SU-DHL-6 (cell line): ENCODE measurements at regions not wholly inside any gene's neighbourhood (a gene's known extent, or its start where the extent isn't known, plus 50 kb on each side); places are given as distances from the start of the nearest gene placed in this dataset.

Experiments used
- H2AFZ ChIP-seq: fragments of 200-600 bp; sonication (generic); 2 replicates; pipeline ENCODE4 v1.6.1; 2014; ENCODE audit warnings: low read depth, mild to moderate bottlenecking, moderate library complexity, mixed read lengths, antibody characterized with exemption, low read length; ENCODE audit not compliant: severe bottlenecking
- H3F3A ChIP-seq: fragments of 200-600 bp; shearing (Covaris generic); 2 replicates; pipeline ENCODE4 v1.6.0; 2016; ENCODE audit warnings: antibody characterized with exemption, mild to moderate bottlenecking; ENCODE audit not compliant: insufficient read depth
- H3K27ac ChIP-seq: fragments of 200-600 bp; sonication (generic); 2 replicates; pipeline ENCODE4 v1.5.1; 2016; ENCODE audit warnings: low read depth, mild to moderate bottlenecking, low read length, moderate library complexity, mixed read lengths
- H3K27me3 ChIP-seq: fragments of 200-600 bp; sonication (generic), shearing (Covaris generic); 2 replicates; pipeline ENCODE4 v1.6.0; 2014; ENCODE audit warnings: mild to moderate bottlenecking, low read length
- H3K36me3 ChIP-seq: fragments of 200-600 bp; sonication (generic); 2 replicates; pipeline ENCODE4 v1.6.1; 2014; ENCODE audit warnings: mild to moderate bottlenecking, low read length, mixed read lengths
- H3K4me2 ChIP-seq: fragments of 300-600, 200-600 bp; shearing (Covaris generic), sonication (generic); 2 replicates; pipeline ENCODE4 v1.6.0; 2014; ENCODE audit warnings: low read length, low read depth, mild to moderate bottlenecking; ENCODE audit not compliant: poor library complexity, severe bottlenecking
- H3K4me3 ChIP-seq: fragments of 200-600 bp; sonication (generic); 2 replicates; pipeline ENCODE4 v1.5.1; 2014; ENCODE audit warnings: antibody characterized with exemption, low read length, mild to moderate bottlenecking, mixed read lengths; ENCODE audit not compliant: insufficient read depth, poor library complexity, severe bottlenecking
- H3K79me2 ChIP-seq: fragments of 200-600 bp; sonication (generic); 2 replicates; pipeline ENCODE4 v1.6.1; 2014; ENCODE audit warnings: mild to moderate bottlenecking, low read length, moderate library complexity; ENCODE audit not compliant: insufficient read depth
- H3K9ac ChIP-seq: fragments of 200-600 bp; sonication (generic); 2 replicates; pipeline ENCODE4 v1.7.0; 2014; ENCODE audit warnings: mild to moderate bottlenecking, low read length
- H3K9me2 ChIP-seq: fragments of 200-600 bp; sonication (generic); replicated peaks from 2 replicates; pipeline ENCODE4 v1.6.1; 2014; ENCODE audit warnings: low read length; ENCODE audit not compliant: insufficient read depth
- H3K9me3 ChIP-seq: fragments of 200-600 bp; sonication (generic); 2 replicates; pipeline ENCODE4 v1.6.1; 2014; ENCODE audit warnings: low read length, mixed read lengths; ENCODE audit not compliant: insufficient read depth
- H4K20me1 ChIP-seq: fragments of 200-600 bp; sonication (generic); 2 replicates; pipeline ENCODE4 v1.6.1; 2014; ENCODE audit warnings: low read depth, mild to moderate bottlenecking, antibody characterized with exemption, low read length, moderate library complexity, mixed read lengths
- CTCF ChIP-seq: fragments of 200-600 bp; sonication (generic); IDR thresholded peaks from one replicate; pipeline ENCODE4 v1.5.1; 2017; ENCODE audit warnings: antibody characterized with exemption, mild to moderate bottlenecking, low read length, moderate library complexity; ENCODE audit not compliant: insufficient read depth, poor library complexity, severe bottlenecking
- EZH2phosphoT487 ChIP-seq: fragments of 200-600 bp; sonication (generic), shearing (Covaris generic); conservative IDR thresholded peaks from 2 replicates; pipeline ENCODE4 v1.6.1; 2018; ENCODE audit warnings: mild to moderate bottlenecking, antibody characterized with exemption, low read length, moderate library complexity, mixed read lengths

DNA sequence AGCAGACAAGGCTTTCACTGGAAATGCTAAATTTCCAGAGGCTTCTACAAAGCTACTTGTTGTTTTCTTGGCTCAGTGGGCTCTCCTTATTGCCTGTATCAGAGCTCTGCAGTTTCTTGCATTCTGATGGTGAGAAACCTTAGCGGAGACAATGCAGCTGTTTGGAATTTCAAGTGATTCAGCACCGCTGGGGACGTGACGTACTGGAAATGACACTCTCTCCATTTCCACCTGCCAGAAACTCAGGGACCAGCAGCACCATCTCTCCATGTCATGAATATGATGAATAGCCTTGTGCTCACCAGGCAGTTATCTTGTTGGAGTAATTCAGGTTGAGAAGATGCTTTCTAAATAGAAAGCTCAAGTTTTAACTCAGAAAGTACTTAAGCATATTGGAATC lies 497.2 kb upstream of the DEPDC1 start:
- Histone ChIP-seq H3K4me3 (no peak overlapping the region), H3K79me2 (no peaks in the 10 kb centered on the region), H3F3A (no peaks in the 10 kb centered on the region), H3K36me3 (no peaks in the 10 kb centered on the region), H3K9ac (no peak overlapping the region), H2AFZ (no peak overlapping the region), H3K4me2 (no peak overlapping the region), H3K9me3 (no peaks in the 10 kb centered on the region), H3K27ac (no peak overlapping the region), H4K20me1 (no peaks in the 10 kb centered on the region), H3K27me3 (no peaks in the 10 kb centered on the region), H3K9me2 (no peaks in the 10 kb centered on the region)
- no peak for TF ChIP-seq EZH2phosphoT487
- no peak for TF ChIP-seq CTCF

DNA sequence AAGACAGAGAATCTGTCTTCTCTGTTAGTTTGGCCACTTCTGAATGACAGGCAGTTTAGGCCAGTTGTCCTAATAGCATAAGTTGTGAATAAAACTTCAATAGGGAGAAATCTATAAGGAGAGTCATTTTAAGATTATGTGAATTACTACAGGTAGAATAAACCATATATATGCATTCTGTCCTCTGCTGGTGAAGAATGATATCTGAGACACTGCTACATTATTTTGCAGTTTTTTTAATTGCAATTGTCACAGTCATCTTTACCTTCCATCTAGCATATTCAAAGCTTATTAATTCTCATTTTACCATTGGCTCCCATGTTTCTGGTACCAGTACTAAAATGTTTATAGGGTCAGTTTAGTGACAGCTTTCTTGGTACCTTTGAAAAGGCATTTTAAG lies 519.6 kb upstream of the DEPDC1 start:
- no peak overlapping the region for H3K4me3 ChIP-seq
- H3K9me3 ChIP-seq = no peaks in the 10 kb centered on the region
- no peak overlapping the region for H2AFZ ChIP-seq
- H3F3A ChIP-seq = no peaks in the 10 kb centered on the region
- no peaks in the 10 kb centered on the region for H3K9me2 ChIP-seq
- H3K27ac ChIP-seq = no peak overlapping the region
- no peak overlapping the region for H3K9ac ChIP-seq
- no peaks in the 10 kb centered on the region for H3K79me2 ChIP-seq
- no peaks in the 10 kb centered on the region for H4K20me1 ChIP-seq
- no peak overlapping the region for H3K4me2 ChIP-seq
- TF ChIP-seq CTCF (no peak), EZH2phosphoT487 (no peak)
- H3K27me3 ChIP-seq = no peaks in the 10 kb centered on the region
- H3K36me3 ChIP-seq = no peaks in the 10 kb centered on the region

DNA sequence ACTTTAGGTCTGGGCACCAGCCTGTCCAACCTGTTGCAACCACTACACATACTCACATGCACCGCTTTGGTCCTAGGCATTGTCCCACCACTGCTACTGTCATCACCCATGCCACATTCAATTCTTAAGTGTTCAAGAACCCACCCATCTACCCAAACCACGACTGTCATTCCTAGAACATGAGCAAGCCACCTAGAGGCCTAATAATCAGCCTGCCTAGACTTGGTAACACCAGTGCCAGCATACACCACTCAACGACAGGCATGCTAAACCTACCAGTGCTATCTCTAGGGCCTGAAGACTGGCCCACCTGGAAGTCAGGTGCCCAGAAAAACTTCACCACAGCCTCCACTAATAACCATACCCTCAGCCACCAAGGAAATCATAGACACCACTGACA lies 532.8 kb upstream of the DEPDC1 start:
- no peaks in the 10 kb centered on the region for H3K9me3 ChIP-seq
- no peak overlapping the region for H3K4me2 ChIP-seq
- H3K27me3 ChIP-seq = no peaks in the 10 kb centered on the region
- TF ChIP-seq EZH2phosphoT487 (no peak), CTCF (no peak)
- no peaks in the 10 kb centered on the region for H3K36me3 ChIP-seq
- no peak overlapping the region for H3K4me3 ChIP-seq
- no peaks in the 10 kb centered on the region for H3K9me2 ChIP-seq
- H2AFZ ChIP-seq = no peak overlapping the region
- H4K20me1 ChIP-seq = no peaks in the 10 kb centered on the region
- H3K27ac ChIP-seq = no peak overlapping the region
- H3K9ac ChIP-seq = no peak overlapping the region
- no peaks in the 10 kb centered on the region for H3K79me2 ChIP-seq
- H3F3A ChIP-seq = no peaks in the 10 kb centered on the region

DNA sequence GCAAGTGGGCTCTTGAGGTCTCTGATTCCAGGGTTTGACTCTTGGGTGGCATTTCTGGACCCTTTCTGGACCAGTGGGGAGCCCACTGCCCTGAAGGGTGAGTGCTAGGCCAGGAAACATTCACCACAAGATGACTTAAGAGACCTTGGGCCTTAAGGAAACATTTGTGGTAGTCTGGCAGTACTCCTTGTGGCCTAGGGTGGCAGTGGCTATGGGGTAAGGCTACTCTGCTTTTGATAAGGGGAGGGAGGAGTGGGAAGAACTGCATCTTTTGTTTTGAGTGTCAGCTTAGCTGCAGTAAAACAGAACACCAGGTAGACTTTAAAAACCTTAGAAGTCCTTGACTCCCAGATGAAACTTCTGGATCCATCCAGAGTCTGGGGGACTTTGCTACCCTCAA lies 529.3 kb upstream of the LRRC7 start:
- Histone ChIP-seq H3K9ac (no peak overlapping the region), H3K36me3 (no peaks in the 10 kb centered on the region), H3F3A (no peaks in the 10 kb centered on the region), H3K4me2 (no peak overlapping the region), H2AFZ (no peak overlapping the region), H3K27ac (no peak overlapping the region), H3K9me2 (no peaks in the 10 kb centered on the region), H3K4me3 (no peak overlapping the region), H3K79me2 (no peaks in the 10 kb centered on the region), H3K9me3 (no peaks in the 10 kb centered on the region), H3K27me3 (no peaks in the 10 kb centered on the region), H4K20me1 (no peaks in the 10 kb centered on the region)
- TF ChIP-seq CTCF = no peak
- no peak for TF ChIP-seq EZH2phosphoT487
